ENCODE measurements at regions not wholly inside any gene's neighbourhood (a gene's known extent, or its start where the extent isn't known, plus 50 kb on each side); places are given as distances from the start of the nearest gene placed in this dataset.

DNA sequence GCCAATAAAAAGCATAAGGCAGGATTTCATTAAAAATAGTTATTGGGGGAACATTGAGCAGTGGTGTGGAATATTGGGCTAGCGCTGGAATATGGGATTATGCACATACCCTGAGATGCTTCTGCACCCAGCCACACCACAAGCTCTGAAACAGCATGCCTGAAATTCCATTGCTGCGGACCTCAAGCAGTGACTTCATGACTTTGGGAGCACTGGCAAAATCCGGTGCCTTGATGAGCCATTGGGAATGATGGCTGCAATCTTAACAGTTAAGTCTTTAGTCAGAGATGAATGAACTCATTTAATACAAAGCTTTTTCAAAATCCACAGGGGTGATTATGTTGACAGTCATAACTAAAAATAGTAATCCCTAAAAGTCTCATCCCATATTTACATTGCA, 274.7 kb upstream of the MTPN start:
- DNase-seq (ENCODE audit: low spot score): no peak
- Histone ChIP-seq H3K4me1 (ENCODE audit: insufficient read depth, low read length, poor library complexity, severe bottlenecking) (no peaks in the 10 kb centered on the region), H3K27ac (ENCODE audit: low read depth, low read length, poor library complexity, severe bottlenecking) (no peak overlapping the region), H3K4me3 (ENCODE audit: low read depth, low read length, poor library complexity, severe bottlenecking) (no peak overlapping the region), H3K27me3 (replicated peaks; ENCODE audit: insufficient read depth, low read depth, low read length, poor library complexity) (no peaks in the 10 kb centered on the region), H3K9me3 (ENCODE audit: low read depth, low read length, poor library complexity, severe bottlenecking) (no peaks in the 10 kb centered on the region), H3K36me3 (ENCODE audit: insufficient read depth, low read length, poor library complexity, severe bottlenecking) (no peaks in the 10 kb centered on the region)
- TF ChIP-seq EZH2 (IDR thresholded peaks at IDR 0.05; ENCODE audit: borderline replicate concordance, low read depth, low read length, poor library complexity, severe bottlenecking): no peak
- TF ChIP-seq, protein P1, sequence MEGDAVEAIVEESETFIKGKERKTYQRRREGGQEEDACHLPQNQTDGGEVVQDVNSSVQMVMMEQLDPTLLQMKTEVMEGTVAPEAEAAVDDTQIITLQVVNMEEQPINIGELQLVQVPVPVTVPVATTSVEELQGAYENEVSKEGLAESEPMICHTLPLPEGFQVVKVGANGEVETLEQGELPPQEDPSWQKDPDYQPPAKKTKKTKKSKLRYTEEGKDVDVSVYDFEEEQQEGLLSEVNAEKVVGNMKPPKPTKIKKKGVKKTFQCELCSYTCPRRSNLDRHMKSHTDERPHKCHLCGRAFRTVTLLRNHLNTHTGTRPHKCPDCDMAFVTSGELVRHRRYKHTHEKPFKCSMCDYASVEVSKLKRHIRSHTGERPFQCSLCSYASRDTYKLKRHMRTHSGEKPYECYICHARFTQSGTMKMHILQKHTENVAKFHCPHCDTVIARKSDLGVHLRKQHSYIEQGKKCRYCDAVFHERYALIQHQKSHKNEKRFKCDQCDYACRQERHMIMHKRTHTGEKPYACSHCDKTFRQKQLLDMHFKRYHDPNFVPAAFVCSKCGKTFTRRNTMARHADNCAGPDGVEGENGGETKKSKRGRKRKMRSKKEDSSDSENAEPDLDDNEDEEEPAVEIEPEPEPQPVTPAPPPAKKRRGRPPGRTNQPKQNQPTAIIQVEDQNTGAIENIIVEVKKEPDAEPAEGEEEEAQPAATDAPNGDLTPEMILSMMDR (conservative IDR thresholded peaks at IDR 0.05; ENCODE audit: low read depth, low read length): no peak
- intact Hi-C loops (cut with micrococcal nuclease; ENCODE audit: unreplicated experiment): no loop called here
- no TSS peak for BruUV-seq (replicated peaks)
- CTCF ChIA-PET: no interaction called here
- POLR2A ChIA-PET (ENCODE audit: low non-redundant PET): no interaction called here

GRCh38 chr7:136247211-136247610, 270.1 kb upstream of the MTPN start:
- TF ChIP-seq EZH2 (IDR thresholded peaks at IDR 0.05; ENCODE audit: borderline replicate concordance, low read depth, low read length, poor library complexity, severe bottlenecking): no peak
- TF ChIP-seq, protein P1 (conservative IDR thresholded peaks at IDR 0.05; ENCODE audit: low read depth, low read length): no peak
- no TSS peak for BruUV-seq (replicated peaks)
- Histone ChIP-seq H3K27ac (ENCODE audit: low read depth, low read length, poor library complexity, severe bottlenecking) (no peak overlapping the region), H3K9me3 (ENCODE audit: low read depth, low read length, poor library complexity, severe bottlenecking) (no peaks in the 10 kb centered on the region), H3K27me3 (replicated peaks; ENCODE audit: insufficient read depth, low read depth, low read length, poor library complexity) (no peaks in the 10 kb centered on the region), H3K36me3 (ENCODE audit: insufficient read depth, low read length, poor library complexity, severe bottlenecking) (no peaks in the 10 kb centered on the region), H3K4me1 (ENCODE audit: insufficient read depth, low read length, poor library complexity, severe bottlenecking) (no peaks in the 10 kb centered on the region), H3K4me3 (ENCODE audit: low read depth, low read length, poor library complexity, severe bottlenecking) (no peak overlapping the region)
- ChIA-PET POLR2A (ENCODE audit: low non-redundant PET) (no interaction called here), CTCF (no interaction called here)
- DNase-seq (ENCODE audit: low spot score): no peak
- intact Hi-C loops (cut with micrococcal nuclease; ENCODE audit: unreplicated experiment): no loop called here

DNA sequence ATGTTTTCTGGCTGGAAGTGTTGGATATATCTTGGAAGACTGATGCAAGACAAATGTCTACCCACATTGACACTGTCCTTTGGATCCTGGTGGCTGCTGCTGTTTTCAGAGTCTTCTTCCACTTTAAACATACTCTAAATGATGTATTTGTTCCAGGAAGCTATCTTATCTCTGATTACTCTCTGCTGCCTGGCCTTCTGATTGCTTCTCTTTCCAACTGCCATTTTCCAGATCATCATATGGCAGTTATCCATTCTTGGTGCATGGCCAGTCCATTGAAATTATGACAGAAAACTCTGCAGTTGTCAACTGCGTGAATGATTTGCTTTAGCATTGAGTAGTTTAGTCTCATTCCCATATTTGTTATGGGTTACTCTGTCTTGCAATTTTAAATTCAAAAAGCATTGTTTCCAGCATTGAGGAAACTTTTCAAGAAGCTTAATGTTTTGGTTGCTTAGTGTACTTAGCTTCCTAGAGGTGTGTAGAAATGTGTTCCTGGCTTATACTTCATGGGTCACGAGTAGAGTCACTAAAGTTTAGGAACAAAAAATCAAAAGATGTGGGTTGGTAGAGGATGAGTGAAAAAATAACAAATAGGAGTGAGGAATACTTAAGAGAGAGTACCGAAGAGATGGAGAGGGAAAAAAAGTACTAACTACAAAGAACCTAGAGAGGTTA, 268.3 kb upstream of the MTPN start:
- DNase-seq (ENCODE audit: low spot score): no peak
- no peak overlapping the region for H3K4me3 ChIP-seq (ENCODE audit: low read depth, low read length, poor library complexity, severe bottlenecking)
- no peak for TF ChIP-seq EZH2 (IDR thresholded peaks at IDR 0.05; ENCODE audit: borderline replicate concordance, low read depth, low read length, poor library complexity, severe bottlenecking)
- POLR2A ChIA-PET (ENCODE audit: low non-redundant PET): no interaction called here
- no peaks in the 10 kb centered on the region for H3K36me3 ChIP-seq (ENCODE audit: insufficient read depth, low read length, poor library complexity, severe bottlenecking)
- H3K9me3 ChIP-seq (ENCODE audit: low read depth, low read length, poor library complexity, severe bottlenecking): no peaks in the 10 kb centered on the region
- intact Hi-C loops (cut with micrococcal nuclease; ENCODE audit: unreplicated experiment): no loop called here
- CTCF ChIA-PET: no interaction called here
- H3K4me1 ChIP-seq (ENCODE audit: insufficient read depth, low read length, poor library complexity, severe bottlenecking): no peaks in the 10 kb centered on the region
- H3K27me3 ChIP-seq (replicated peaks; ENCODE audit: insufficient read depth, low read depth, low read length, poor library complexity): no peaks in the 10 kb centered on the region
- BruUV-seq (replicated peaks): no TSS peak
- no peak overlapping the region for H3K27ac ChIP-seq (ENCODE audit: low read depth, low read length, poor library complexity, severe bottlenecking)

GRCh38 chr7:136234040-136234439, 256.9 kb upstream of the MTPN start:
- H3K4me1 ChIP-seq (ENCODE audit: insufficient read depth, low read length, poor library complexity, severe bottlenecking): no peaks in the 10 kb centered on the region
- no peaks in the 10 kb centered on the region for H3K27me3 ChIP-seq (replicated peaks; ENCODE audit: insufficient read depth, low read depth, low read length, poor library complexity)
- no peak overlapping the region for H3K4me3 ChIP-seq (ENCODE audit: low read depth, low read length, poor library complexity, severe bottlenecking)
- H3K36me3 ChIP-seq (ENCODE audit: insufficient read depth, low read length, poor library complexity, severe bottlenecking): no peaks in the 10 kb centered on the region
- POLR2A ChIA-PET (ENCODE audit: low non-redundant PET): no interaction called here
- BruUV-seq (replicated peaks): no TSS peak
- CTCF ChIA-PET: no interaction called here
- H3K27ac ChIP-seq (ENCODE audit: low read depth, low read length, poor library complexity, severe bottlenecking): no peak overlapping the region
- DNase-seq (ENCODE audit: low spot score): no peak
- peaks cover 8% of the 10 kb centered on the region for H3K9me3 ChIP-seq (ENCODE audit: low read depth, low read length, poor library complexity, severe bottlenecking)
- TF ChIP-seq, protein P1 (conservative IDR thresholded peaks at IDR 0.05; ENCODE audit: low read depth, low read length): no peak
- no peak for TF ChIP-seq EZH2 (IDR thresholded peaks at IDR 0.05; ENCODE audit: borderline replicate concordance, low read depth, low read length, poor library complexity, severe bottlenecking)
- intact Hi-C loops (cut with micrococcal nuclease; ENCODE audit: unreplicated experiment): no loop called here

All from A673 (cell line).